ENCODE measurements at regions not wholly inside any gene's neighbourhood (a gene's known extent, or its start where the extent isn't known, plus 50 kb on each side); places are given as distances from the start of the nearest gene placed in this dataset.

- TF ChIP-seq CTCF (IDR thresholded peaks at IDR 0.05) (no peak), POLR2A (IDR thresholded peaks at IDR 0.05) (no peak)
Measured at GRCh38 chr6:76840865-76841264, 622.4 kb downstream of the HTR1B start.
